ENCODE measurements at regions not wholly inside any gene's neighbourhood (a gene's known extent, or its start where the extent isn't known, plus 50 kb on each side); places are given as distances from the start of the nearest gene placed in this dataset.

- ChIA-PET POLR2A (no interaction called here), CTCF (ENCODE audit: low intra/inter-chr PET ratio) (no interaction called here)
- no TSS peak for BruUV-seq (replicated peaks)
- no peaks in the 10 kb centered on the region for H3K36me3 ChIP-seq (ENCODE audit: control insufficient read depth, insufficient read depth, low read length)
- intact Hi-C loops (cut with micrococcal nuclease): no loop called here
- H3K9ac ChIP-seq (ENCODE audit: insufficient read depth in 1 of 2, low read depth in 2 of 2, low read length in 2 of 2): no peak overlapping the region
- H3K9me1 ChIP-seq (ENCODE audit: control insufficient read depth, insufficient read depth, low read length): no peaks in the 10 kb centered on the region
- no peaks in the 10 kb centered on the region for H4K20me1 ChIP-seq (replicated peaks; ENCODE audit: control insufficient read depth, insufficient read depth, low read length)
- H3K9me3 ChIP-seq (replicated peaks; ENCODE audit: control insufficient read depth, insufficient read depth, low read depth, low read length): no peaks in the 10 kb centered on the region
- ATAC-seq: no peak
- no peak overlapping the region for H2AFZ ChIP-seq (ENCODE audit: low read depth, low read length)
- no peaks in the 10 kb centered on the region for H3K4me1 ChIP-seq (replicated peaks in 1 of 2; ENCODE audit: control insufficient read depth in 2 of 2, insufficient read depth in 2 of 2, low read length in 2 of 2)
- no peak overlapping the region for H3K27ac ChIP-seq (ENCODE audit: extremely low read depth, low read depth, low read length)
- in situ Hi-C loops (cut with MboI): no loop called here
- H3K79me2 ChIP-seq (ENCODE audit: control insufficient read depth, insufficient read depth, low read length): no peaks in the 10 kb centered on the region
- no peak for FAIRE-seq
- WGBS (ENCODE audit: insufficient coverage, low coverage, missing lambda C conversion rate): no CpG with 5 or more reads among the region's 1 CpG
- H3K27me3 ChIP-seq (ENCODE audit: control insufficient read depth in 2 of 2, insufficient read depth in 2 of 2, low read length in 2 of 2): no peaks in the 10 kb centered on the region
- H3K4me3 ChIP-seq: no peak overlapping the region
- TF ChIP-seq ELF4 (CRISPR knock-in tag; IDR thresholded peaks at IDR 0.05) (no peak), ZNF133 (CRISPR knock-in tag; IDR thresholded peaks at IDR 0.05) (no peak), AFF1 (IDR thresholded peaks at IDR 0.05; ENCODE audit: low read depth in 1 of 2, partially characterized antibody in 2 of 2) (no peak), PATZ1 (CRISPR knock-in tag; IDR thresholded peaks at IDR 0.05; ENCODE audit: borderline replicate concordance) (no peak), ZBTB43 (CRISPR knock-in tag; IDR thresholded peaks at IDR 0.05) (no peak), PRPF4 (IDR thresholded peaks at IDR 0.05; ENCODE audit: insufficient read depth, low read depth, low read length, poor library complexity, severe bottlenecking) (no peak), KAT8 (IDR thresholded peaks at IDR 0.05; ENCODE audit: low read depth) (no peak), RAD51 (IDR thresholded peaks at IDR 0.05; ENCODE audit: borderline replicate concordance, low read depth) (no peak), SIN3B (IDR thresholded peaks at IDR 0.05; ENCODE audit: low read depth) (no peak), MAX (CRISPR knock-in tag; IDR thresholded peaks at IDR 0.05) (no peak)
- no peak overlapping the region for H3K4me2 ChIP-seq (ENCODE audit: insufficient read depth, low read length)
- no peak for DNase-seq (ENCODE audit: extremely low read depth in 1 of 4, low spot score in 3 of 4)
Measured at GRCh38 chr3:110905121-110905520, 166.5 kb upstream of the NECTIN3 start.

Measured in K562 (cell line).